ENCODE measurements at regions not wholly inside any gene's neighbourhood (a gene's known extent, or its start where the extent isn't known, plus 50 kb on each side); places are given as distances from the start of the nearest gene placed in this dataset.

GRCh38 chr14:28946267-28946666 lies 179.7 kb downstream of the FOXG1 start:
- Histone ChIP-seq H4K8ac (ENCODE audit: low read depth, low read length) (no peak overlapping the region), H3K27me3 (ENCODE audit: insufficient read depth, low read length, poor library complexity) (no peaks in the 10 kb centered on the region), H3K36me3 (ENCODE audit: control insufficient read depth, insufficient read depth, low read length) (no peaks in the 10 kb centered on the region), H2BK120ac (ENCODE audit: low read depth, low read length) (no peak overlapping the region), H2AK5ac (ENCODE audit: low read length) (no peak overlapping the region), H3K79me1 (ENCODE audit: low read length) (no peaks in the 10 kb centered on the region), H3K4me1 (ENCODE audit: control insufficient read depth, low read depth, low read length) (no peaks in the 10 kb centered on the region), H3K9ac (ENCODE audit: low read length) (no peak overlapping the region), H3K4ac (ENCODE audit: low read depth, low read length) (no peak overlapping the region), H3K56ac (ENCODE audit: low read length) (no peak overlapping the region), H3K27ac (ENCODE audit: low read depth, low read length) (no peak overlapping the region), H3K4me3 (ENCODE audit: low read length) (no peak overlapping the region), H2BK15ac (replicated peaks; ENCODE audit: low read depth) (no peak overlapping the region), H3K18ac (ENCODE audit: low read length) (no peak overlapping the region), H4K5ac (ENCODE audit: low read length) (no peak overlapping the region), H3K23ac (ENCODE audit: low read length) (no peak overlapping the region), H3K4me2 (ENCODE audit: low read length) (no peak overlapping the region), H2BK5ac (ENCODE audit: low read length) (no peak overlapping the region), H3K79me2 (ENCODE audit: control insufficient read depth, insufficient read depth, low read length) (no peaks in the 10 kb centered on the region)
- no CpG with 5 or more reads among the region's 1 CpG for WGBS (ENCODE audit: extremely low coverage, insufficient coverage, low lambda C conversion rate)
- DNase-seq = no peak

GRCh38 chr14:28949503-28949902 lies 182.9 kb downstream of the FOXG1 start:
- H3K79me2 ChIP-seq (ENCODE audit: control insufficient read depth, insufficient read depth, low read length) = no peaks in the 10 kb centered on the region
- no peak overlapping the region for H4K5ac ChIP-seq (ENCODE audit: low read length)
- H3K79me1 ChIP-seq (ENCODE audit: low read length) = no peaks in the 10 kb centered on the region
- no peak overlapping the region for H3K9ac ChIP-seq (ENCODE audit: low read length)
- no peak overlapping the region for H2AK5ac ChIP-seq (ENCODE audit: low read length)
- H2BK5ac ChIP-seq (ENCODE audit: low read length) = no peak overlapping the region
- H3K56ac ChIP-seq (ENCODE audit: low read length) = no peak overlapping the region
- no peak overlapping the region for H3K4me2 ChIP-seq (ENCODE audit: low read length)
- no peak overlapping the region for H3K27ac ChIP-seq (ENCODE audit: low read depth, low read length)
- H3K18ac ChIP-seq (ENCODE audit: low read length) = no peak overlapping the region
- no peak overlapping the region for H2BK15ac ChIP-seq (replicated peaks; ENCODE audit: low read depth)
- no peak overlapping the region for H3K4me3 ChIP-seq (ENCODE audit: low read length)
- no peak for DNase-seq
- no peak overlapping the region for H3K23ac ChIP-seq (ENCODE audit: low read length)
- H2BK120ac ChIP-seq (ENCODE audit: low read depth, low read length) = no peak overlapping the region
- no peak overlapping the region for H4K8ac ChIP-seq (ENCODE audit: low read depth, low read length)
- H3K4ac ChIP-seq (ENCODE audit: low read depth, low read length) = no peak overlapping the region
- H3K36me3 ChIP-seq (ENCODE audit: control insufficient read depth, insufficient read depth, low read length) = no peaks in the 10 kb centered on the region
- H3K4me1 ChIP-seq (ENCODE audit: control insufficient read depth, low read depth, low read length) = no peaks in the 10 kb centered on the region
- WGBS (ENCODE audit: extremely low coverage, insufficient coverage, low lambda C conversion rate) = no CpG with 5 or more reads among the region's 2 CpGs
- H3K27me3 ChIP-seq (ENCODE audit: insufficient read depth, low read length, poor library complexity) = no peaks in the 10 kb centered on the region

GRCh38 chr14:28952161-28952560 lies 185.6 kb downstream of the FOXG1 start:
- no peaks in the 10 kb centered on the region for H3K4me1 ChIP-seq (ENCODE audit: control insufficient read depth, low read depth, low read length)
- WGBS (ENCODE audit: extremely low coverage, insufficient coverage, low lambda C conversion rate) = no CpG with 5 or more reads among the region's 1 CpG
- no peak overlapping the region for H4K5ac ChIP-seq (ENCODE audit: low read length)
- no peaks in the 10 kb centered on the region for H3K79me2 ChIP-seq (ENCODE audit: control insufficient read depth, insufficient read depth, low read length)
- H3K18ac ChIP-seq (ENCODE audit: low read length) = no peak overlapping the region
- DNase-seq = no peak
- no peak overlapping the region for H2BK5ac ChIP-seq (ENCODE audit: low read length)
- H3K56ac ChIP-seq (ENCODE audit: low read length) = no peak overlapping the region
- no peak overlapping the region for H3K4me3 ChIP-seq (ENCODE audit: low read length)
- no peak overlapping the region for H2BK15ac ChIP-seq (replicated peaks; ENCODE audit: low read depth)
- no peak overlapping the region for H3K9ac ChIP-seq (ENCODE audit: low read length)
- H3K36me3 ChIP-seq (ENCODE audit: control insufficient read depth, insufficient read depth, low read length) = no peaks in the 10 kb centered on the region
- no peaks in the 10 kb centered on the region for H3K27me3 ChIP-seq (ENCODE audit: insufficient read depth, low read length, poor library complexity)
- no peak overlapping the region for H3K23ac ChIP-seq (ENCODE audit: low read length)
- H3K4me2 ChIP-seq (ENCODE audit: low read length) = no peak overlapping the region
- H3K79me1 ChIP-seq (ENCODE audit: low read length) = no peaks in the 10 kb centered on the region
- no peak overlapping the region for H4K8ac ChIP-seq (ENCODE audit: low read depth, low read length)
- H2BK120ac ChIP-seq (ENCODE audit: low read depth, low read length) = no peak overlapping the region
- no peak overlapping the region for H3K27ac ChIP-seq (ENCODE audit: low read depth, low read length)
- no peak overlapping the region for H2AK5ac ChIP-seq (ENCODE audit: low read length)
- H3K4ac ChIP-seq (ENCODE audit: low read depth, low read length) = no peak overlapping the region

GRCh38 chr14:28952666-28953065 lies 186.1 kb downstream of the FOXG1 start:
- Histone ChIP-seq H3K4me3 (ENCODE audit: low read length) (no peak overlapping the region), H3K4me1 (ENCODE audit: control insufficient read depth, low read depth, low read length) (no peaks in the 10 kb centered on the region), H3K79me2 (ENCODE audit: control insufficient read depth, insufficient read depth, low read length) (no peaks in the 10 kb centered on the region), H2BK15ac (replicated peaks; ENCODE audit: low read depth) (no peak overlapping the region), H3K23ac (ENCODE audit: low read length) (no peak overlapping the region), H3K27me3 (ENCODE audit: insufficient read depth, low read length, poor library complexity) (no peaks in the 10 kb centered on the region), H2AK5ac (ENCODE audit: low read length) (no peak overlapping the region), H2BK120ac (ENCODE audit: low read depth, low read length) (no peak overlapping the region), H3K79me1 (ENCODE audit: low read length) (no peaks in the 10 kb centered on the region), H3K18ac (ENCODE audit: low read length) (no peak overlapping the region), H4K8ac (ENCODE audit: low read depth, low read length) (no peak overlapping the region), H3K36me3 (ENCODE audit: control insufficient read depth, insufficient read depth, low read length) (no peaks in the 10 kb centered on the region), H3K4me2 (ENCODE audit: low read length) (no peak overlapping the region), H4K5ac (ENCODE audit: low read length) (no peak overlapping the region), H3K4ac (ENCODE audit: low read depth, low read length) (no peak overlapping the region), H2BK5ac (ENCODE audit: low read length) (no peak overlapping the region), H3K27ac (ENCODE audit: low read depth, low read length) (no peak overlapping the region), H3K9ac (ENCODE audit: low read length) (no peak overlapping the region), H3K56ac (ENCODE audit: low read length) (no peak overlapping the region)
- no peak for DNase-seq

GRCh38 chr14:28953973-28954372 lies 187.4 kb downstream of the FOXG1 start:
- WGBS (ENCODE audit: extremely low coverage, insufficient coverage, low lambda C conversion rate) = no CpG with 5 or more reads among the region's 2 CpGs
- Histone ChIP-seq H2AK5ac (ENCODE audit: low read length) (no peak overlapping the region), H3K27ac (ENCODE audit: low read depth, low read length) (no peak overlapping the region), H3K4me2 (ENCODE audit: low read length) (no peak overlapping the region), H3K27me3 (ENCODE audit: insufficient read depth, low read length, poor library complexity) (no peaks in the 10 kb centered on the region), H3K4ac (ENCODE audit: low read depth, low read length) (no peak overlapping the region), H3K4me1 (ENCODE audit: control insufficient read depth, low read depth, low read length) (no peaks in the 10 kb centered on the region), H3K56ac (ENCODE audit: low read length) (no peak overlapping the region), H3K9ac (ENCODE audit: low read length) (no peak overlapping the region), H2BK15ac (replicated peaks; ENCODE audit: low read depth) (no peak overlapping the region), H3K79me2 (ENCODE audit: control insufficient read depth, insufficient read depth, low read length) (no peaks in the 10 kb centered on the region), H3K79me1 (ENCODE audit: low read length) (no peaks in the 10 kb centered on the region), H3K36me3 (ENCODE audit: control insufficient read depth, insufficient read depth, low read length) (no peaks in the 10 kb centered on the region), H3K18ac (ENCODE audit: low read length) (no peak overlapping the region), H2BK120ac (ENCODE audit: low read depth, low read length) (no peak overlapping the region), H3K4me3 (ENCODE audit: low read length) (no peak overlapping the region), H4K8ac (ENCODE audit: low read depth, low read length) (no peak overlapping the region), H4K5ac (ENCODE audit: low read length) (no peak overlapping the region), H3K23ac (ENCODE audit: low read length) (no peak overlapping the region), H2BK5ac (ENCODE audit: low read length) (no peak overlapping the region)
- no peak for DNase-seq

GRCh38 chr14:28966416-28967233 lies 200.0 kb downstream of the FOXG1 start:
- no CpG with 5 or more reads among the region's 2 CpGs for WGBS (ENCODE audit: extremely low coverage, insufficient coverage, low lambda C conversion rate)

More at GRCh38 chr14:28966416-28967233, 200.0 kb downstream of the FOXG1 start:
- DNase-seq = no peak
- Histone ChIP-seq H3K9ac (ENCODE audit: low read length) (no peak overlapping the region), H2AK5ac (ENCODE audit: low read length) (no peak overlapping the region), H3K79me2 (ENCODE audit: control insufficient read depth, insufficient read depth, low read length) (no peaks in the 10 kb centered on the region), H2BK5ac (ENCODE audit: low read length) (no peak overlapping the region), H4K8ac (ENCODE audit: low read depth, low read length) (no peak overlapping the region), H3K23ac (ENCODE audit: low read length) (no peak overlapping the region), H2BK120ac (ENCODE audit: low read depth, low read length) (no peak overlapping the region), H3K27ac (ENCODE audit: low read depth, low read length) (no peak overlapping the region), H3K18ac (ENCODE audit: low read length) (no peak overlapping the region), H3K4me3 (ENCODE audit: low read length) (no peak overlapping the region), H3K36me3 (ENCODE audit: control insufficient read depth, insufficient read depth, low read length) (no peaks in the 10 kb centered on the region), H3K4ac (ENCODE audit: low read depth, low read length) (no peak overlapping the region), H2BK15ac (replicated peaks; ENCODE audit: low read depth) (no peak overlapping the region), H3K79me1 (ENCODE audit: low read length) (no peaks in the 10 kb centered on the region), H3K4me1 (ENCODE audit: control insufficient read depth, low read depth, low read length) (no peaks in the 10 kb centered on the region), H3K56ac (ENCODE audit: low read length) (no peak overlapping the region), H4K5ac (ENCODE audit: low read length) (no peak overlapping the region), H3K4me2 (ENCODE audit: low read length) (no peak overlapping the region), H3K27me3 (ENCODE audit: insufficient read depth, low read length, poor library complexity) (no peaks in the 10 kb centered on the region)

Data from mesendoderm (in vitro differentiated cells).